ENCODE measurements at regions not wholly inside any gene's neighbourhood (a gene's known extent, or its start where the extent isn't known, plus 50 kb on each side); places are given as distances from the start of the nearest gene placed in this dataset.
"Not testable (repeated sequence)": the region's sequence is repeated elsewhere in the genome, so short reads cannot be mapped to it uniquely, and the experiment has no call there.

- DNase-seq (ENCODE audit: low read depth in 1 of 2, low spot score in 1 of 2) (peak in 1 of 2 experiments; percentile 4), FAIRE-seq (no peak), ATAC-seq (no peak)
- POLR2A ChIA-PET: no interaction called here
- H3K4me3 ChIP-seq: no peak overlapping the region
- TF ChIP-seq POLR2AphosphoS2 (conservative IDR thresholded peaks at IDR 0.05; ENCODE audit: low read length) (no peak), FOSL2 (IDR thresholded peaks at IDR 0.05) (no peak), FOSL2 (CRISPR knock-in tag; IDR thresholded peaks at IDR 0.05) (no peak), NFE2L2 (conservative IDR thresholded peaks at IDR 0.05; ENCODE audit: low read length) (peak; percentile 18; the same call in 1 of the 2 replicates), RFX5 (IDR thresholded peaks at IDR 0.05) (no peak), KDM5A (IDR thresholded peaks at IDR 0.05) (no peak), EP300 (IDR thresholded peaks at IDR 0.05) (no peak), MAFK (IDR thresholded peaks at IDR 0.05; ENCODE audit: partially characterized antibody) (peak; percentile 67)
- no peak overlapping the region for H3K27ac ChIP-seq
- H3K4me2 ChIP-seq: no peak overlapping the region
- CTCF ChIA-PET: interaction anchor here (1.6 kb wide), 1 partner anchor 56 kb away, joined by 3 read pairs; no protein-coding TSS in a partner anchor
- no peaks in the 10 kb centered on the region for H3K4me1 ChIP-seq
- 34% methylated on average over 4 of the region's 4 CpGs for WGBS (ENCODE audit: missing lambda C conversion rate)
- no peaks in the 10 kb centered on the region for H3K9me3 ChIP-seq
Measured at GRCh38 chrX:127708155-127708554, 344.0 kb downstream of the ACTRT1 start.

- H3K27ac ChIP-seq: no peak overlapping the region
- FAIRE-seq (no peak), DNase-seq (ENCODE audit: low read depth in 1 of 2, low spot score in 1 of 2) (no peak), ATAC-seq (no peak)
- H3K4me1 ChIP-seq: no peaks in the 10 kb centered on the region
- ChIA-PET CTCF (no interaction called here), POLR2A (no interaction called here)
- WGBS (ENCODE audit: missing lambda C conversion rate): 0% methylated on average over 2 of the region's 2 CpGs
- H3K4me2 ChIP-seq: no peak overlapping the region
- H3K9me3 ChIP-seq: no peaks in the 10 kb centered on the region
- H3K4me3 ChIP-seq: no peak overlapping the region
- TF ChIP-seq TFCP2L1 (CRISPR knock-in tag; IDR thresholded peaks at IDR 0.05) (no peak), RARB (CRISPR knock-in tag; IDR thresholded peaks at IDR 0.05) (no peak), NPAS2 (CRISPR knock-in tag; IDR thresholded peaks at IDR 0.05; ENCODE audit: borderline replicate concordance) (no peak), HEYL (CRISPR knock-in tag; IDR thresholded peaks at IDR 0.05) (no peak), HDAC2 (IDR thresholded peaks at IDR 0.05) (no peak), MAX (IDR thresholded peaks at IDR 0.05) (no peak), KDM5A (IDR thresholded peaks at IDR 0.05) (no peak), NR3C1 (IDR thresholded peaks at IDR 0.05) (no peak), FOXS1 (CRISPR knock-in tag; IDR thresholded peaks at IDR 0.05) (no peak), RAD21 (conservative IDR thresholded peaks at IDR 0.05 in 1 of 2, IDR thresholded peaks at IDR 0.05 in 1 of 2) (no peak), REST (IDR thresholded peaks at IDR 0.05) (no peak)
Measured at GRCh38 chrX:127702527-127702926, 349.7 kb downstream of the ACTRT1 start.

- not testable (repeated sequence) for FAIRE-seq, ATAC-seq
Measured at GRCh38 chrX:127662942-127663341, 389.3 kb downstream of the ACTRT1 start.

GRCh38 chrX:127649011-127649410 lies 403.2 kb downstream of the ACTRT1 start:
- no peak overlapping the region for H3K27ac ChIP-seq
- H3K4me1 ChIP-seq: no peaks in the 10 kb centered on the region
- no peaks in the 10 kb centered on the region for H3K9me3 ChIP-seq
- ATAC-seq: no peak
- FAIRE-seq: no peak
- TF ChIP-seq CTCF (IDR thresholded peaks at IDR 0.05): no peak
- TF ChIP-seq CEBPB (IDR thresholded peaks at IDR 0.05): no peak
- TF ChIP-seq HDAC2 (IDR thresholded peaks at IDR 0.05): no peak
- no peak for TF ChIP-seq CBX8 (IDR thresholded peaks at IDR 0.05)
- no peak for TF ChIP-seq USF2 (IDR thresholded peaks at IDR 0.05)
- no peak for TF ChIP-seq ZNF302 (CRISPR knock-in tag; IDR thresholded peaks at IDR 0.05)
- TF ChIP-seq POLR2A (IDR thresholded peaks at IDR 0.05; ENCODE audit: low read length): no peak
- TF ChIP-seq EHMT2 (IDR thresholded peaks at IDR 0.05; ENCODE audit: low read depth): no peak
- H3K4me2 ChIP-seq: no peak overlapping the region
- no peak overlapping the region for H3K4me3 ChIP-seq
- DNase-seq (ENCODE audit: low read depth in 1 of 2, low spot score in 1 of 2): no peak
- CTCF ChIA-PET: no interaction called here
- POLR2A ChIA-PET: no interaction called here
- WGBS (ENCODE audit: missing lambda C conversion rate): 5% methylated on average over 1 of the region's 1 CpG

More at GRCh38 chrX:127662942-127663341, 389.3 kb downstream of the ACTRT1 start:
- WGBS (ENCODE audit: missing lambda C conversion rate): 53% methylated on average over 6 of the region's 32 CpGs
- CTCF ChIA-PET; DNase-seq (ENCODE audit: low read depth in 1 of 2, low spot score in 1 of 2); H3K4me2 ChIP-seq; POLR2A ChIA-PET; H3K4me1 ChIP-seq; H3K27ac ChIP-seq; H3K4me3 ChIP-seq; H3K9me3 ChIP-seq: not testable (repeated sequence)
